SK-N-SH (cell line): ENCODE measurements at regions not wholly inside any gene's neighbourhood (a gene's known extent, or its start where the extent isn't known, plus 50 kb on each side); places are given as distances from the start of the nearest gene placed in this dataset.

Experiments used
- CTCF ChIA-PET: fragments of 300-600, 350-600 bp; formaldehyde crosslinking; extraction: SDS; loops from one replicate; lab custom pipeline; 2021; lab: Yijun Ruan, JAX
- POLR2A ChIA-PET: fragments of 350-600 bp; sonication (Branson Sonifier 250); formaldehyde crosslinking; extraction: SDS; loops from one replicate; lab custom pipeline; 2020; ENCODE audit warnings: antibody characterized with exemption, inconsistent platforms; lab: Yijun Ruan, JAX
- DNase-seq: peaks from one replicate; pipeline ENCODE4 v3.0.0; 2012
- H2AFZ ChIP-seq: fragments of 200-600 bp; sonication (generic); 2 replicates; pipeline ENCODE4 v1.8.1; 2016; ENCODE audit warnings: antibody characterized with exemption, mild to moderate bottlenecking, low read depth
- H3F3A ChIP-seq: fragments of 200-600 bp; sonication (generic); replicated peaks from 2 replicates; pipeline ENCODE3; 2016; ENCODE audit warnings: antibody characterized with exemption, mild to moderate bottlenecking; ENCODE audit not compliant: insufficient read depth
- H3K27ac ChIP-seq, 2 experiments: fragments of 200-500 bp in 1 of 2; fragments of 200-600 bp in 1 of 2; sonication (Bioruptor generic) in 1 of 2; sonication (generic), shearing (Covaris generic) in 1 of 2; 2 replicates each; pipeline versions ENCODE4 v1.5.1 to v1.6.1; 2014 to 2016; ENCODE audit warnings: low read depth in 2 of 2, inconsistent platforms in 1 of 2, low read length in 1 of 2, mild to moderate bottlenecking in 1 of 2, mixed read lengths in 1 of 2
- H3K27me3 ChIP-seq: fragments of 200-600 bp; sonication (generic), shearing (Covaris generic); 2 replicates; pipeline ENCODE4 v1.6.1; 2016; ENCODE audit warnings: mixed run types; ENCODE audit not compliant: insufficient read depth
- H3K36me3 ChIP-seq, 2 experiments: fragments of 200-500 bp in 1 of 2; fragments of 200-600 bp in 1 of 2; sonication (Bioruptor generic) in 1 of 2; sonication (generic) in 1 of 2; replicated peaks in 1 of 2; 2 replicates each; pipeline versions ENCODE3 to v1.5.1; 2014 to 2016; ENCODE audit warnings: low read length in 1 of 2, mild to moderate bottlenecking in 1 of 2; ENCODE audit not compliant: insufficient read depth in 2 of 2, control insufficient read depth in 1 of 2
- H3K4me1 ChIP-seq, 2 experiments: fragments of 200-500 bp in 1 of 2; fragments of 200-600 bp in 1 of 2; sonication (Bioruptor generic) in 1 of 2; sonication (generic), shearing (Covaris generic) in 1 of 2; 2 replicates each; pipeline versions ENCODE4 v1.5.1 to v1.6.1; 2014 to 2016; ENCODE audit warnings: low read depth in 1 of 2, low read length in 1 of 2, mixed run types in 1 of 2; ENCODE audit not compliant: insufficient read depth in 2 of 2, control insufficient read depth in 1 of 2
- H3K4me2 ChIP-seq: fragments of 200-600 bp; sonication (generic), shearing (Covaris generic); 2 replicates; pipeline ENCODE4 v1.6.1; 2017; ENCODE audit warnings: mixed run types
- H3K4me3 ChIP-seq, 2 experiments: fragments of 200-500 bp in 1 of 2; fragments of 200-600 bp in 1 of 2; sonication (Bioruptor generic) in 1 of 2; sonication (generic), shearing (Covaris generic) in 1 of 2; 2 replicates each; pipeline versions ENCODE4 v1.5.1 to v1.8.1; 2014 to 2016; ENCODE audit warnings: low read depth in 2 of 2, inconsistent platforms in 1 of 2, low read length in 1 of 2, mild to moderate bottlenecking in 1 of 2, mixed read lengths in 1 of 2, moderate library complexity in 1 of 2
- H3K79me2 ChIP-seq: fragments of 200-600 bp; sonication (generic); 2 replicates; pipeline ENCODE4 v1.8.1; 2017; ENCODE audit warnings: mild to moderate bottlenecking; ENCODE audit not compliant: insufficient read depth
- H3K9ac ChIP-seq: fragments of 200-600 bp; sonication (generic); 2 replicates; pipeline ENCODE4 v1.6.1; 2017; ENCODE audit warnings: mixed run types
- H3K9me2 ChIP-seq: fragments of 200-600 bp; sonication (generic); 2 replicates; pipeline ENCODE4 v1.6.1; 2017; ENCODE audit warnings: mixed run types
- H3K9me3 ChIP-seq: fragments of 200-600 bp; sonication (generic); 2 replicates; pipeline ENCODE4 v1.6.1; 2017; ENCODE audit warnings: mixed run types, mild to moderate bottlenecking, moderate library complexity
- H4K20me1 ChIP-seq: fragments of 200-600 bp; sonication (generic); 2 replicates; pipeline ENCODE4 v1.6.1; 2017; ENCODE audit warnings: mild to moderate bottlenecking, mixed run types; ENCODE audit not compliant: insufficient read depth
- EP300 ChIP-seq, 2 experiments: IDR thresholded peaks; 2 replicates each; pipeline versions ENCODE4 v1.4.0 to v1.6.1; 2012; ENCODE audit warnings: borderline replicate concordance in 1 of 2, low read depth in 1 of 2, low read length in 1 of 2
- FOSL2 ChIP-seq: IDR thresholded peaks from 2 replicates; pipeline ENCODE4 v1.4.0; 2012; ENCODE audit warnings: low read depth, mild to moderate bottlenecking, moderate library complexity, borderline replicate concordance
- FOXJ3 ChIP-seq: sonication (generic); formaldehyde crosslinking; IDR thresholded peaks from 2 replicates; pipeline ENCODE4 v1.5.1; 2020; ENCODE audit warnings: mild to moderate bottlenecking, missing genetic modification reagents
- FOXM1 ChIP-seq: IDR thresholded peaks from 2 replicates; pipeline ENCODE4 v1.4.0; 2012; ENCODE audit warnings: low read depth, mild to moderate bottlenecking
- JUND ChIP-seq: IDR thresholded peaks from 2 replicates; pipeline ENCODE4 v1.4.0; 2012
- MAX ChIP-seq: IDR thresholded peaks from 2 replicates; pipeline ENCODE4 v1.4.0; 2012; ENCODE audit warnings: low read depth
- MEF2A ChIP-seq: IDR thresholded peaks from 2 replicates; pipeline ENCODE4 v1.4.0; 2012; ENCODE audit warnings: low read depth, borderline replicate concordance
- MXI1 ChIP-seq: IDR thresholded peaks from 2 replicates; pipeline ENCODE4 v1.6.1; 2012; ENCODE audit warnings: mild to moderate bottlenecking, low read depth, low read length, improper control_type of control experiment
- NFIC ChIP-seq: IDR thresholded peaks from 2 replicates; pipeline ENCODE4 v1.4.0; 2012; ENCODE audit warnings: borderline replicate concordance
- NRF1 ChIP-seq: IDR thresholded peaks from 2 replicates; pipeline ENCODE4 v1.6.1; 2012; ENCODE audit warnings: low read depth, mild to moderate bottlenecking, low read length
- POLR2AphosphoS5 ChIP-seq: IDR thresholded peaks from 2 replicates; pipeline ENCODE4 v1.6.1; 2012; ENCODE audit warnings: low read depth, low read length
- RCOR1 ChIP-seq: fragments of 150-350 bp; IDR thresholded peaks from 2 replicates; pipeline ENCODE4 v1.6.1; 2017; ENCODE audit warnings: antibody characterized with exemption, low read length
- SMC3 ChIP-seq: IDR thresholded peaks from 2 replicates; pipeline ENCODE4 v1.6.1; 2012; ENCODE audit warnings: low read depth, low read length, improper control_type of control experiment
- TCF12 ChIP-seq: IDR thresholded peaks from 2 replicates; pipeline ENCODE4 v1.4.0; 2012
- TEAD4 ChIP-seq: IDR thresholded peaks from 2 replicates; pipeline ENCODE4 v1.4.0; 2012; ENCODE audit warnings: mild to moderate bottlenecking, borderline replicate concordance; ENCODE audit not compliant: insufficient read depth
- WGBS: methylation state at CpG from one replicate; pipeline ENCODE4 v1.1.6; 2017; ENCODE audit warnings: low lambda C conversion rate; 5-methylcytosine and 5-hydroxymethylcytosine counted together
- TF ChIP-seq, protein P1 (sequence below): IDR thresholded peaks from 2 replicates; pipeline ENCODE4; 2012
- TF ChIP-seq, protein P2 (sequence below): fragments of 150-350 bp; IDR thresholded peaks from 2 replicates; pipeline ENCODE4 v1.6.1; 2017; ENCODE audit warnings: antibody characterized with exemption, low read length, low read depth, borderline replicate concordance
- TF ChIP-seq, protein P3 (sequence below): IDR thresholded peaks from 2 replicates; pipeline ENCODE4 v1.4.0; 2012; ENCODE audit warnings: low read depth, borderline replicate concordance

DNA sequence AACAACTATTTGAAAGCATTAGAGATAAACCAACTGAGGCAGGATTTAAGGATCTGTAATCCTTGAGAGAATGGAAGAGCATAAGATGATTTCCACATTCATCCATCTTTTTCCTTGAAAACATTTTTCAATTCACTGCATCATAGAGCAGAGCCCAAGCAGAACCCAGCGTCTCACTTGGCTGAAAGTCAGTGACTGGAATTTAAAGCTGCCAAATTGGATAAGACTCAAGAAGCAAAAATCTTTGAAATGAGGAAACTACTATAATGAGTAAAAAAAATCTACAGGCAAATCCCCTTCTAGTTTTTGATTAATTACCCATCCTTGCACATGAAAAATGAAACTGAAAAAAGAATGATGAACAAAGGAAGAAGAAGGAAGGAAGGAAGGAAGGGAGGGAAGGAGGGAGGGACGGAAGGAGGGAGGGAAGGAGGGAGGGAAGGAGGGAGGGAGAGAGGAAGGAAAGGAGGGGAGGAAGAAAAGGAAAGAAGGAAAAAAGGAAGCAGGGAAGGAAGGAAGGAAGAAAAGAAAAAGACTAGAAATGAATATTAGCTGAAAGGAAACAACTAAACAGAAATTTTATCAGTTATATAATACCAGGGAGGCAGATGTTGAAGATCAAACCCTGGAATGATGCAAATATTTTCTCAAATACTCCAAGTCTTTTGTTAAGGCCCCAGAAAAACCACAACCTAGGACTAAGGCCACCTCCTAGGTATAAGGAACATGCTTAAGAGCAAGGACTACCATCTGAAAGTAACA lies 336.3 kb upstream of the MAGI2 start (continued):
- TF ChIP-seq, protein P1, sequence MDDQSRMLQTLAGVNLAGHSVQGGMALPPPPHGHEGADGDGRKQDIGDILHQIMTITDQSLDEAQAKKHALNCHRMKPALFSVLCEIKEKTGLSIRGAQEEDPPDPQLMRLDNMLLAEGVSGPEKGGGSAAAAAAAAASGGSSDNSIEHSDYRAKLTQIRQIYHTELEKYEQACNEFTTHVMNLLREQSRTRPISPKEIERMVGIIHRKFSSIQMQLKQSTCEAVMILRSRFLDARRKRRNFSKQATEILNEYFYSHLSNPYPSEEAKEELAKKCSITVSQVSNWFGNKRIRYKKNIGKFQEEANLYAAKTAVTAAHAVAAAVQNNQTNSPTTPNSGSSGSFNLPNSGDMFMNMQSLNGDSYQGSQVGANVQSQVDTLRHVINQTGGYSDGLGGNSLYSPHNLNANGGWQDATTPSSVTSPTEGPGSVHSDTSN = peak; percentile 75
- TF ChIP-seq FOXJ3 (CRISPR knock-in tag) = no peak
- no peak for TF ChIP-seq MAX
- TF ChIP-seq, protein P2, sequence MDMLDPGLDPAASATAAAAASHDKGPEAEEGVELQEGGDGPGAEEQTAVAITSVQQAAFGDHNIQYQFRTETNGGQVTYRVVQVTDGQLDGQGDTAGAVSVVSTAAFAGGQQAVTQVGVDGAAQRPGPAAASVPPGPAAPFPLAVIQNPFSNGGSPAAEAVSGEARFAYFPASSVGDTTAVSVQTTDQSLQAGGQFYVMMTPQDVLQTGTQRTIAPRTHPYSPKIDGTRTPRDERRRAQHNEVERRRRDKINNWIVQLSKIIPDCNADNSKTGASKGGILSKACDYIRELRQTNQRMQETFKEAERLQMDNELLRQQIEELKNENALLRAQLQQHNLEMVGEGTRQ = no peak
- peak; percentile 75 for TF ChIP-seq NFIC
- no peak for TF ChIP-seq MXI1
- peak; percentile 50; the same call in 1 of the 2 replicates for TF ChIP-seq TCF12
- TF ChIP-seq, all 33 proteins: peak for 6

DNA sequence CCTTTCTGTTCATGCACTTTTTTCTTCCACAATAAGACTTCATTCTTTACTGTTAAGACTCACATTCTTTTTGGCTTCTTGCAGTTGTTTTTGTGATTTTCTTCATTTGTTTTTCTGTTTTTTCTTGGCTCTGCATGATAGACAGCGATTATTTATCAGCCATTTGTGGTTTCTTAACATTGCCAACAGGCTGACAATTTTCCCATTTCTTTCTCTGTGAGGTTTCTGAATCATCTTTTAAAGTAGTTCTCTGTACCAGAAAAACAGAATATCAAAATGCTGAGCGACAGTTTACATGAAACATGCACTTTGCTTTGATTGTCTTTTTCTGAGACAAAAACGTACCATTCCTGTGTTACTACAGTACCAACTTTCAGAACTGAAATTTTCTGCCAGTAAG lies 334.2 kb upstream of the MAGI2 start:
- Histone ChIP-seq H3K36me3 (no peaks in the 10 kb centered on the region), H2AFZ (no peak overlapping the region), H3K9me3 (no peaks in the 10 kb centered on the region), H3K79me2 (no peaks in the 10 kb centered on the region), H3K9me2 (no peaks in the 10 kb centered on the region), H3K9ac (no peak overlapping the region), H3K27ac (no peak overlapping the region; a peak in 1 of 4 replicates), H3K4me2 (no peak overlapping the region), H3F3A (no peaks in the 10 kb centered on the region), H3K27me3 (no peaks in the 10 kb centered on the region), H3K4me3 (no peak overlapping the region), H3K4me1 (peaks cover 0 to 3% of the 10 kb centered on the region in 2 experiments; a peak in 1 of 4 replicates), H4K20me1 (no peaks in the 10 kb centered on the region)
- WGBS = 48% methylated on average over 3 of the region's 3 CpGs
- CTCF ChIA-PET = no interaction called here
- no peak for DNase-seq
- TF ChIP-seq NRF1 = no peak
- TF ChIP-seq NFIC = peak; percentile 88
- TF ChIP-seq FOXM1 = peak; percentile 82
- no peak for TF ChIP-seq RCOR1
- TF ChIP-seq EP300 (IDR thresholded peaks at IDR 0.05; ENCODE audit: borderline replicate concordance in 1 of 2, low read depth in 1 of 2, low read length in 1 of 2) = peak in 1 of 2 experiments; percentile 72; a peak in 2 of 4 replicates
- peak; percentile 14; the same call in 1 of the 2 replicates for TF ChIP-seq POLR2AphosphoS5
- TF ChIP-seq, protein P1 = peak; percentile 91
- no peak for TF ChIP-seq MEF2A
- peak; percentile 63; the same call in 1 of the 2 replicates for TF ChIP-seq TEAD4
- TF ChIP-seq, protein P3, sequence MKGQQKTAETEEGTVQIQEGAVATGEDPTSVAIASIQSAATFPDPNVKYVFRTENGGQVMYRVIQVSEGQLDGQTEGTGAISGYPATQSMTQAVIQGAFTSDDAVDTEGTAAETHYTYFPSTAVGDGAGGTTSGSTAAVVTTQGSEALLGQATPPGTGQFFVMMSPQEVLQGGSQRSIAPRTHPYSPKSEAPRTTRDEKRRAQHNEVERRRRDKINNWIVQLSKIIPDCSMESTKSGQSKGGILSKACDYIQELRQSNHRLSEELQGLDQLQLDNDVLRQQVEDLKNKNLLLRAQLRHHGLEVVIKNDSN = no peak
- TF ChIP-seq JUND = peak; percentile 56
- TF ChIP-seq SMC3 = no peak
- TF ChIP-seq FOSL2 = peak; percentile 53; the same call in 1 of the 2 replicates
- peak; percentile 90 for TF ChIP-seq TCF12
- POLR2A ChIA-PET = no interaction called here
